ENCODE measurements at regions not wholly inside any gene's neighbourhood (a gene's known extent, or its start where the extent isn't known, plus 50 kb on each side); places are given as distances from the start of the nearest gene placed in this dataset.

DNA sequence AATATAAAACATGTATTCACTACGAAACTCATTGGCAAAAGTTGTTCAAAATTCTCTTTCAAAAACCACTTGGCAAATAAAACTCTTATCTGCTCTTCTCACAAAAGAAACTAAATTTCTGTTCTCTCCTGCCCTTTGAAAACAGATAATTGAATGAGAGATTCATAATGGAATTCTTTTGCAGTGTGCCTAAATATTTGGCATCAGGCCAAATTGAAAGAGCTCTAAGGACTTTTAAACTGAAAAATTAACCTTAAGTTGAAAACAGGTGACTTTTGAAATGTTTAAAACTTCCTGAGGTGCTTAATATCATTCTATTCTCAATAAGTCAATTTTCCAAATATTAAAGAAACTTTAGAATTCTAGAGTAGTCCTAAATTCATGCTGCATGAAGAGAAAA is 136.4 kb downstream of the FSCB start:
- TF ChIP-seq CTCF (IDR thresholded peaks at IDR 0.05; ENCODE audit: low read depth, low read length) = no peak
- H3K27me3 ChIP-seq = no peaks in the 10 kb centered on the region
- no peaks in the 10 kb centered on the region; the same call in 1 of the 2 replicates for H3K9me3 ChIP-seq
- DNase-seq = no peak
- H3K36me3 ChIP-seq = no peaks in the 10 kb centered on the region
- no peak overlapping the region for H3K4me3 ChIP-seq (ENCODE audit: low read depth, low read length)
- H3K4me1 ChIP-seq = no peaks in the 10 kb centered on the region

GRCh38 chr14:44369401-44370123 is 137.5 kb downstream of the FSCB start:
- Histone ChIP-seq H3K27me3 (no peaks in the 10 kb centered on the region), H3K4me3 (ENCODE audit: low read depth, low read length) (no peak overlapping the region), H3K4me1 (no peaks in the 10 kb centered on the region), H3K9me3 (no peaks in the 10 kb centered on the region; the same call in 1 of the 2 replicates), H3K36me3 (no peaks in the 10 kb centered on the region)
- no peak for DNase-seq
- TF ChIP-seq CTCF (IDR thresholded peaks at IDR 0.05; ENCODE audit: low read depth, low read length) = no peak

- no peak for TF ChIP-seq CTCF (IDR thresholded peaks at IDR 0.05; ENCODE audit: low read depth, low read length)
- no peaks in the 10 kb centered on the region for H3K9me3 ChIP-seq
- no peak for DNase-seq
Observed at GRCh38 chr14:44361083-44361482, 146.0 kb downstream of the FSCB start.

GRCh38 chr14:44353805-44354204 is 153.3 kb downstream of the FSCB start:
- H3K27me3 ChIP-seq = no peaks in the 10 kb centered on the region
- DNase-seq = no peak
- no peaks in the 10 kb centered on the region for H3K4me1 ChIP-seq
- H3K36me3 ChIP-seq = no peaks in the 10 kb centered on the region
- H3K4me3 ChIP-seq (ENCODE audit: low read depth, low read length) = no peak overlapping the region
- H3K9me3 ChIP-seq = no peaks in the 10 kb centered on the region
- TF ChIP-seq CTCF (IDR thresholded peaks at IDR 0.05; ENCODE audit: low read depth, low read length) = no peak

More at GRCh38 chr14:44361083-44361482, 146.0 kb downstream of the FSCB start:
- Histone ChIP-seq H3K27me3 (no peaks in the 10 kb centered on the region), H3K36me3 (no peaks in the 10 kb centered on the region), H3K4me1 (no peaks in the 10 kb centered on the region), H3K4me3 (ENCODE audit: low read depth, low read length) (no peak overlapping the region)

DNA sequence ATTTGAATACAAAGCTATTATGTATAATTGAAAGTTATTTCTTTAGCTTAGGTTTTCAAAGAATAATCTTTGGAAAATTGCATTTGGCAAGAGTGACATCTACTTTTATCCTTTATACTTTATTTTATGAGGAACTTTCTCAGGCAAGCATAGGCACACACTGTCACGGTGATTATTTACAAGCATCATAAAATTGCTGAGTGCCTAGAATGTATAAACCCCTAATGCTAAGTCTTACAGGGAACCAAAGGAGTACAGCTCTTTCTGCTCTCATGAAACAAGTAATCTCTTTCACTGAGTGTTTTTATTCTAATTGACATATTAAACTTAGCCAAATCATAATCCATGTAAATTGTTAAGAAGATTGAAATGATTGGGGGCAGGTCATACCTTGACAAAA is 154.9 kb downstream of the FSCB start:
- DNase-seq = no peak
- H3K27me3 ChIP-seq = no peaks in the 10 kb centered on the region

More for the DNA sequence above, 154.9 kb downstream of the FSCB start:
- Histone ChIP-seq H3K4me3 (ENCODE audit: low read depth, low read length) (no peak overlapping the region), H3K36me3 (no peaks in the 10 kb centered on the region), H3K9me3 (no peaks in the 10 kb centered on the region; the same call in 1 of the 2 replicates), H3K4me1 (no peaks in the 10 kb centered on the region)
- no peak for TF ChIP-seq CTCF (IDR thresholded peaks at IDR 0.05; ENCODE audit: low read depth, low read length)

Data from BE2C (cell line).